HG02970 (cell line): ENCODE measurements at regions not wholly inside any gene's neighbourhood (a gene's known extent, or its start where the extent isn't known, plus 50 kb on each side); places are given as distances from the start of the nearest gene placed in this dataset.

Experiments used
- ATAC-seq: cut with Tn5 transposase; IDR thresholded peaks from one replicate; pipeline ENCODE4 v1.9.1; 2021; ENCODE audit warnings: mild to moderate bottlenecking, moderate library complexity, moderate number of reproducible peaks; ENCODE audit not compliant: unreplicated experiment, low FRiP score

- no peak for ATAC-seq
Observed at GRCh38 chr3:188053710-188054380, 100.1 kb upstream of the LPP start.

- no peak for ATAC-seq
Observed at GRCh38 chr3:188054541-188054940, 99.4 kb upstream of the LPP start.

- no peak for ATAC-seq
Observed at GRCh38 chr3:188055388-188055787, 98.6 kb upstream of the LPP start.

- no peak for ATAC-seq
Observed at GRCh38 chr3:188057124-188057523, 96.8 kb upstream of the LPP start.

- no peak for ATAC-seq
Observed at GRCh38 chr3:188058569-188059184, 95.3 kb upstream of the LPP start.

- no peak for ATAC-seq
Observed at GRCh38 chr3:188059351-188059750, 94.6 kb upstream of the LPP start.

GRCh38 chr3:188060264-188060835 is 93.6 kb upstream of the LPP start:
- ATAC-seq, result no peak

- no peak for ATAC-seq
Observed at GRCh38 chr3:188060840-188061544, 93.0 kb upstream of the LPP start.

GRCh38 chr3:188062216-188062615 is 91.7 kb upstream of the LPP start:
- no peak for ATAC-seq

- no peak for ATAC-seq
Observed at GRCh38 chr3:188064831-188065493, 89.0 kb upstream of the LPP start.

GRCh38 chr3:188066141-188066540 is 87.8 kb upstream of the LPP start:
- ATAC-seq, result no peak

- no peak for ATAC-seq
Observed at GRCh38 chr3:188067932-188068331, 86.0 kb upstream of the LPP start.

GRCh38 chr3:188068342-188068741 is 85.6 kb upstream of the LPP start:
- ATAC-seq, result no peak

- no peak for ATAC-seq
Observed at GRCh38 chr3:188071636-188072035, 82.3 kb upstream of the LPP start.

GRCh38 chr3:188076176-188076575 is 77.8 kb upstream of the LPP start:
- no peak for ATAC-seq

GRCh38 chr3:188077160-188077799 is 76.7 kb upstream of the LPP start:
- no peak for ATAC-seq

GRCh38 chr3:188080091-188080490 is 73.9 kb upstream of the LPP start:
- no peak for ATAC-seq

- no peak for ATAC-seq
Observed at GRCh38 chr3:188082031-188082430, 71.9 kb upstream of the LPP start.

GRCh38 chr3:188082450-188082849 is 71.5 kb upstream of the LPP start:
- no peak for ATAC-seq

- no peak for ATAC-seq
Observed at GRCh38 chr3:188083011-188083410, 70.9 kb upstream of the LPP start.
